NCI-H1930 (cell line): ENCODE measurements at regions not wholly inside any gene's neighbourhood (a gene's known extent, or its start where the extent isn't known, plus 50 kb on each side); places are given as distances from the start of the nearest gene placed in this dataset.
"Not testable (repeated sequence)": the region's sequence is repeated elsewhere in the genome, so short reads cannot be mapped to it uniquely, and the experiment has no call there.

Experiments used
- DNase-seq, 2 experiments: peaks; one replicate each; lab custom pipeline; 2025; lab: John Stamatoyannopoulos, UW

GRCh38 chrX:87105131-87105530, 412.5 kb upstream of the KLHL4 start:
- DNase-seq, result no peak

DNA sequence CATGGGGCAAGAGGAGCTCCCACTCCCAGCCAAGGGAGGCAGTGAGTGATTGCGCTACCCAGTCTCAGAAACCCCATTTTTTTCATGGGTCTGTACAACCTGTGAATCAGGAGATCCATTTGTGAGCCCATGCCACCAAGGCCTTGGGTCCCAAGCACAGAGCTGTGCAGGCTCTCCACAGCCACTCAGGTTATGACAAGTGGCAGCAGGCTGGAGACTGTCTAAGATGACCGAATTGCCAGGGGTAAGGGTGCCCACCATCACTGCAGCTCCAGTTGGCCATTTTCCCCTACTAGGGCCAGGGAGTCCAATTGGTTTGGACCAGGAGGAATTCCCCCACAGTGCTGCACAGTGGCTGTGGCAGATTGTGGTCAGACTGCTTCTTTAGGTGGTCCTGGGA, 407.5 kb upstream of the KLHL4 start:
- DNase-seq, result no peak

DNA sequence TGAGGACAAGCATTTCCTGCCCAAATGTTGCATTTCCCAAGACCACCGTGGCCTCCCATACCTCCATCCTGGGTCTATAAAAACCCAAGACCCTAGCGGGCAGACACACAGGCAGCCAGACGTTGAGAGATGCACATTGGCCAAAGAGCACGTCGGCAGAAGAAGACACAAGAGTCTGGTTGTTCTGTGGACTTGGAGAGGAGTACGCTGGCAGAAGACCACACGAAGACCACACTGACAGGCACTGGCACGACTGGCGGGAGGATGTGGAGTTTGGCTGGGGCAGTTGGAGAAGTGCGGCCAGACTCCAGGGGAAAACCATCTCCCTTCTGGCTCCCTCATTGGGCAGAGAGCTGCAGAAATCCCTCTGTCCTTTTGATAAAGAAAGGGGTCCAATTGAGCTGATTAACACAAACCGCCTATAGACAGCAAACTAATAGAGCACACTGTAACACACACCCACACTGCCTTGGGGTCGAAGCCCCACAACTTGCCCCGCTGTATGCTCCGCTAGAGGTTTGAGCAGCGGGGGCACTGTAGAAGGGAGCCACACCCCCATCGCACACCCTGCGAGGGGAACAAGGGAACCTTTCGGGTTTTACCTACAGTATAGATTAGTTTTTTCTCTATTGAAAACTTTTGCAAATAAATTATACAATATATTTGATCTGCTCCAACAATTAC, 376.7 kb upstream of the KLHL4 start:
- DNase-seq, result no peak

- DNase-seq, result no peak
Observed at GRCh38 chrX:87160435-87161010, 357.1 kb upstream of the KLHL4 start.

GRCh38 chrX:87167841-87168240, 349.8 kb upstream of the KLHL4 start:
- DNase-seq, result no peak

GRCh38 chrX:87178009-87178408, 339.6 kb upstream of the KLHL4 start:
- DNase-seq, result not testable (repeated sequence)
